Prostate gland (tissue), 2 donors: ENCODE measurements at regions not wholly inside any gene's neighbourhood (a gene's known extent, or its start where the extent isn't known, plus 50 kb on each side); places are given as distances from the start of the nearest gene placed in this dataset.

Experiments used
- DNase-seq: peaks from one replicate; pipeline ENCODE4 v3.0.0-alpha.2; 2019; ENCODE audit warnings: low spot score
- H3K27ac ChIP-seq, 2 donors: fragments of 200-600 bp; sonication (generic); 2 replicates each; pipeline ENCODE4 v1.5.1; 2017 to 2019
- H3K27me3 ChIP-seq: fragments of 200-600 bp; sonication (generic); replicated peaks from 2 replicates; pipeline ENCODE4 v1.5.1; 2019; ENCODE audit not compliant: insufficient read depth
- H3K36me3 ChIP-seq, 2 donors: fragments of 200-600 bp; sonication (generic); 1 replicate in 1 of 2; 2 replicates in 1 of 2; pipeline versions ENCODE4 v1.5.1 to v1.8.1; 2017 to 2019
- H3K4me1 ChIP-seq: fragments of 200-600 bp; sonication (generic); replicated peaks from 2 replicates; pipeline ENCODE4 v1.5.1; 2019
- H3K4me3 ChIP-seq, 2 donors: fragments of 200-600 bp; sonication (generic); 2 replicates each; pipeline ENCODE4 v1.5.1; 2017 to 2019
- H3K9me3 ChIP-seq: fragments of 200-600 bp; sonication (generic); 2 replicates; pipeline ENCODE4 v1.5.1; 2017
- POLR2A ChIP-seq: fragments of 450-650 bp; IDR thresholded peaks from one replicate; pipeline ENCODE4 v1.6.1; 2016; ENCODE audit warnings: antibody characterized with exemption, mild to moderate bottlenecking
- POLR2AphosphoS5 ChIP-seq: sonication (generic); formaldehyde crosslinking; IDR thresholded peaks from one replicate; pipeline ENCODE4 v1.6.1; 2017; ENCODE audit warnings: antibody characterized with exemption
- WGBS: methylation state at CpG from one replicate; pipeline ENCODE4 v1.1.5; 2018; 5-methylcytosine and 5-hydroxymethylcytosine counted together
- intact Hi-C: fragments of 100-400 bp; cut with DNase I; formaldehyde crosslinking; loops from one replicate; pipeline ENCODE4 v1.14.2; 2022
- TF ChIP-seq, protein P1 (sequence below), 4 experiments: fragments of 200-600 bp in 2 of 4; fragments of 450-650 bp in 2 of 4; sonication (generic) in 2 of 4; IDR thresholded peaks; 1 replicate in 3 of 4; 2 replicates in 1 of 4; pipeline ENCODE4 v1.5.1; 2016 to 2019; ENCODE audit warnings: antibody characterized with exemption in 4 of 4, mild to moderate bottlenecking in 2 of 4, moderate library complexity in 2 of 4

DNA sequence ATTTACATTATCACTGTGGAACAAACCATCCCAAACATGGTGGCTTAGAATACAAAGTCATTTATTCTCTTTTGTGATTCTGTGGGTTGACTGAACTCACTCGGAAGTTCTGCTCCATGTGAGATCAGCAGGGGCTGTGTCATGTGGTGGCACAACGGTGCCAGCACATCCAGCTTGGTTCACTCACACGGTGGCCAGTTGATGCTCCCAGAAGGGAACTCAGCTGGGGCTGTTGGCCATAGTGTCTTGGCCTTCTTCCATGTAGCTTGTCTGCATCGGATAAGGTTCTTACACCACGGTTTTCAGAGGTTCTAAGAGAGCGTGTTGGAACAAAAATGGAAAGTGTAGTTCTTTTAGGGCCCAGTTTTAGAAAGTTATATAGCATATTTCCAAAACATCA lies 312.7 kb downstream of the DMRT2 start:
- no peak for TF ChIP-seq POLR2A
- TF ChIP-seq POLR2AphosphoS5 = no peak
- TF ChIP-seq, protein P1, sequence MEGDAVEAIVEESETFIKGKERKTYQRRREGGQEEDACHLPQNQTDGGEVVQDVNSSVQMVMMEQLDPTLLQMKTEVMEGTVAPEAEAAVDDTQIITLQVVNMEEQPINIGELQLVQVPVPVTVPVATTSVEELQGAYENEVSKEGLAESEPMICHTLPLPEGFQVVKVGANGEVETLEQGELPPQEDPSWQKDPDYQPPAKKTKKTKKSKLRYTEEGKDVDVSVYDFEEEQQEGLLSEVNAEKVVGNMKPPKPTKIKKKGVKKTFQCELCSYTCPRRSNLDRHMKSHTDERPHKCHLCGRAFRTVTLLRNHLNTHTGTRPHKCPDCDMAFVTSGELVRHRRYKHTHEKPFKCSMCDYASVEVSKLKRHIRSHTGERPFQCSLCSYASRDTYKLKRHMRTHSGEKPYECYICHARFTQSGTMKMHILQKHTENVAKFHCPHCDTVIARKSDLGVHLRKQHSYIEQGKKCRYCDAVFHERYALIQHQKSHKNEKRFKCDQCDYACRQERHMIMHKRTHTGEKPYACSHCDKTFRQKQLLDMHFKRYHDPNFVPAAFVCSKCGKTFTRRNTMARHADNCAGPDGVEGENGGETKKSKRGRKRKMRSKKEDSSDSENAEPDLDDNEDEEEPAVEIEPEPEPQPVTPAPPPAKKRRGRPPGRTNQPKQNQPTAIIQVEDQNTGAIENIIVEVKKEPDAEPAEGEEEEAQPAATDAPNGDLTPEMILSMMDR (IDR thresholded peaks at IDR 0.05) = no peak
- 90% methylated on average over 6 of the region's 6 CpGs for WGBS
- no peak overlapping the region for H3K4me3 ChIP-seq
- no peaks in the 10 kb centered on the region for H3K36me3 ChIP-seq
- no peaks in the 10 kb centered on the region for H3K27me3 ChIP-seq
- H3K27ac ChIP-seq = no peak overlapping the region
- no peaks in the 10 kb centered on the region for H3K4me1 ChIP-seq
- intact Hi-C loops = no loop called here
- no peaks in the 10 kb centered on the region for H3K9me3 ChIP-seq
- no peak for DNase-seq

DNA sequence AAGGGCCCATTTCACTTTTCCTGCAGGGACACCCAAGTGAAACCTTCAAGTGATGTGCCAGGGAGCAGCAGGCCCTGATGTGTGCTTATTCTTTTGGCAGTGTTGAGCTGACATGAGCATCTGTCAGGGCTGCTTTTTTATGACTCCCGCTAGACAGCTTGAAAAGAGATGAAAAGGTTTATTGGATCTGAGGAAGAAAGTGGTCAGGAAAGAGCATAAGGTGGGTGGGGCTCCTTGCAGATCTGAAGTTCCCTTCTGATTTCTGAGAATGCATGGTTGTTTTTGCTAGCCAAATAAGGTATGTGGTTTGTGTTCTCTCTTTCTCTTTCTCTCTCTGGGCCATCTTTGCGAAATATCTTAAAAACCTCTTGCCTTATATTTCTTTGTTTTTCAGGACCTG lies 316.1 kb downstream of the DMRT2 start:
- Histone ChIP-seq H3K4me1 (no peaks in the 10 kb centered on the region), H3K4me3 (no peak overlapping the region), H3K36me3 (no peaks in the 10 kb centered on the region), H3K27ac (no peak overlapping the region), H3K9me3 (no peaks in the 10 kb centered on the region), H3K27me3 (no peaks in the 10 kb centered on the region)
- intact Hi-C loops = no loop called here
- TF ChIP-seq, protein P1 (IDR thresholded peaks at IDR 0.05) = no peak
- TF ChIP-seq POLR2AphosphoS5 (no peak), POLR2A (no peak)
- DNase-seq = no peak
- 63% methylated on average over 2 of the region's 2 CpGs for WGBS

GRCh38 chr9:1369297-1369696 lies 319.1 kb downstream of the DMRT2 start:
- H3K27me3 ChIP-seq = no peaks in the 10 kb centered on the region
- TF ChIP-seq POLR2A = no peak
- no peaks in the 10 kb centered on the region for H3K9me3 ChIP-seq
- WGBS = 78% methylated on average over 1 of the region's 1 CpG
- intact Hi-C loops = no loop called here
- no peak for DNase-seq
- no peaks in the 10 kb centered on the region for H3K4me1 ChIP-seq
- H3K4me3 ChIP-seq = no peak overlapping the region
- no peaks in the 10 kb centered on the region for H3K36me3 ChIP-seq
- H3K27ac ChIP-seq = no peak overlapping the region

- H3K36me3 ChIP-seq = no peaks in the 10 kb centered on the region
- H3K27ac ChIP-seq = no peak overlapping the region
- TF ChIP-seq POLR2A = no peak
- TF ChIP-seq POLR2AphosphoS5 = no peak
- TF ChIP-seq, protein P1 (IDR thresholded peaks at IDR 0.05) = no peak
- H3K4me1 ChIP-seq = no peaks in the 10 kb centered on the region
- WGBS = 80% methylated on average over 5 of the region's 5 CpGs
- no peak for DNase-seq
- H3K27me3 ChIP-seq = no peaks in the 10 kb centered on the region
- intact Hi-C loops = no loop called here
- H3K4me3 ChIP-seq = no peak overlapping the region
- no peaks in the 10 kb centered on the region for H3K9me3 ChIP-seq
These were observed 323.3 kb downstream of the DMRT2 start for GRCh38 chr9:1373445-1373844.

- Histone ChIP-seq H3K9me3 (no peaks in the 10 kb centered on the region), H3K27me3 (no peaks in the 10 kb centered on the region), H3K4me3 (no peak overlapping the region), H3K27ac (no peak overlapping the region), H3K4me1 (no peaks in the 10 kb centered on the region), H3K36me3 (no peaks in the 10 kb centered on the region)
- intact Hi-C loops = no loop called here
- no peak for DNase-seq
- WGBS = 32% methylated on average over 4 of the region's 4 CpGs
- TF ChIP-seq, protein P1 (IDR thresholded peaks at IDR 0.05) = no peak
- TF ChIP-seq POLR2A (no peak), POLR2AphosphoS5 (no peak)
These were observed 333.8 kb downstream of the DMRT2 start for GRCh38 chr9:1383899-1384455.
